Karpas-422 (cell line): ENCODE measurements at regions not wholly inside any gene's neighbourhood (a gene's known extent, or its start where the extent isn't known, plus 50 kb on each side); places are given as distances from the start of the nearest gene placed in this dataset.
A peak's percentile ranks its signal among the peaks of the same experiment; 100 is the strongest.

Experiments used
- DNase-seq: peaks from one replicate; pipeline ENCODE4 v3.0.0-alpha.2; 2015
- H2AFZ ChIP-seq: fragments of 200-600 bp; sonication (generic); 2 replicates; pipeline ENCODE4 v1.6.1; 2014; ENCODE audit warnings: antibody characterized with exemption, low read length, mixed read lengths
- H3K27ac ChIP-seq: fragments of 200-600 bp; sonication (generic); 2 replicates; pipeline ENCODE4 v1.5.1; 2014; ENCODE audit warnings: mild to moderate bottlenecking, low read length, moderate library complexity
- H3K27me3 ChIP-seq: fragments of 200-600 bp; sonication (generic); 2 replicates; pipeline ENCODE4 v1.6.1; 2014; ENCODE audit warnings: low read length, mixed read lengths
- H3K36me3 ChIP-seq: fragments of 200-600 bp; sonication (generic); 2 replicates; pipeline ENCODE4 v1.6.1; 2014; ENCODE audit warnings: low read length, mixed read lengths; ENCODE audit not compliant: insufficient read depth
- H3K4me1 ChIP-seq: fragments of 200-600 bp; sonication (generic); 2 replicates; pipeline ENCODE4 v1.6.1; 2014; ENCODE audit warnings: mild to moderate bottlenecking, low read length, mixed read lengths
- H3K4me2 ChIP-seq: fragments of 200-600 bp; sonication (generic); 2 replicates; pipeline ENCODE4 v1.6.1; 2014; ENCODE audit warnings: low read length, low read depth, mild to moderate bottlenecking; ENCODE audit not compliant: poor library complexity, severe bottlenecking
- H3K4me3 ChIP-seq: fragments of 200-600 bp; sonication (generic); 2 replicates; pipeline ENCODE4 v1.5.1; 2014; ENCODE audit warnings: mild to moderate bottlenecking, antibody characterized with exemption, low read length, mixed read lengths
- H3K79me2 ChIP-seq: fragments of 200-600 bp; sonication (generic); 2 replicates; pipeline ENCODE4 v1.6.1; 2014; ENCODE audit warnings: mild to moderate bottlenecking, low read length, mixed read lengths
- H3K9ac ChIP-seq: fragments of 200-600 bp; sonication (generic); 2 replicates; pipeline ENCODE4 v1.6.0; 2014; ENCODE audit warnings: low read length
- H3K9me2 ChIP-seq: fragments of 200-600 bp; sonication (generic), shearing (Covaris generic); replicated peaks from 2 replicates; pipeline ENCODE4 v1.6.0; 2014; ENCODE audit warnings: mild to moderate bottlenecking, low read length, moderate library complexity; ENCODE audit not compliant: insufficient read depth
- H3K9me3 ChIP-seq: fragments of 300-700, 200-600 bp; sonication (generic); 2 replicates; pipeline ENCODE4 v1.6.1; 2014; ENCODE audit warnings: low read length, mixed read lengths
- H4K20me1 ChIP-seq: fragments of 200-600 bp; sonication (generic); 2 replicates; pipeline ENCODE4 v1.6.1; 2014; ENCODE audit warnings: mild to moderate bottlenecking, antibody characterized with exemption, low read length, low read depth; ENCODE audit not compliant: insufficient read depth

- H3K79me2 ChIP-seq: no peaks in the 10 kb centered on the region
- no peak overlapping the region for H2AFZ ChIP-seq
- H3K9me2 ChIP-seq: no peaks in the 10 kb centered on the region
- no peak overlapping the region for H3K4me2 ChIP-seq
- no peaks in the 10 kb centered on the region for H3K9me3 ChIP-seq
- H3K4me3 ChIP-seq: no peak overlapping the region
- no peak overlapping the region for H3K27ac ChIP-seq
- no peaks in the 10 kb centered on the region for H3K27me3 ChIP-seq
- no peak for DNase-seq
- H3K36me3 ChIP-seq: no peaks in the 10 kb centered on the region
- H3K9ac ChIP-seq: no peak overlapping the region
- peaks cover 11% of the 10 kb centered on the region for H3K4me1 ChIP-seq
- no peaks in the 10 kb centered on the region for H4K20me1 ChIP-seq
Observed at GRCh38 chr20:23205611-23206041, 119.5 kb upstream of the CD93 start.

- Histone ChIP-seq H4K20me1 (no peaks in the 10 kb centered on the region), H3K36me3 (no peaks in the 10 kb centered on the region), H3K9ac (no peak overlapping the region), H3K79me2 (no peaks in the 10 kb centered on the region), H2AFZ (no peak overlapping the region), H3K27me3 (no peaks in the 10 kb centered on the region), H3K27ac (no peak overlapping the region), H3K9me2 (no peaks in the 10 kb centered on the region), H3K4me3 (no peak overlapping the region), H3K4me2 (no peak overlapping the region), H3K4me1 (peaks cover 15% of the 10 kb centered on the region), H3K9me3 (no peaks in the 10 kb centered on the region)
- no peak for DNase-seq
Observed at GRCh38 chr20:23205211-23205610, 119.1 kb upstream of the CD93 start.

GRCh38 chr20:23203951-23204730 lies 118.0 kb upstream of the CD93 start:
- peaks cover 20% of the 10 kb centered on the region for H3K4me1 ChIP-seq
- H3K4me3 ChIP-seq: no peak overlapping the region
- H3K27me3 ChIP-seq: no peaks in the 10 kb centered on the region
- H3K27ac ChIP-seq: no peak overlapping the region
- no peaks in the 10 kb centered on the region for H3K9me3 ChIP-seq
- no peaks in the 10 kb centered on the region for H3K79me2 ChIP-seq
- H3K4me2 ChIP-seq: no peak overlapping the region
- H3K9ac ChIP-seq: no peak overlapping the region
- H4K20me1 ChIP-seq: no peaks in the 10 kb centered on the region
- H3K36me3 ChIP-seq: no peaks in the 10 kb centered on the region
- no peak for DNase-seq
- no peak overlapping the region for H2AFZ ChIP-seq
- no peaks in the 10 kb centered on the region for H3K9me2 ChIP-seq

DNA sequence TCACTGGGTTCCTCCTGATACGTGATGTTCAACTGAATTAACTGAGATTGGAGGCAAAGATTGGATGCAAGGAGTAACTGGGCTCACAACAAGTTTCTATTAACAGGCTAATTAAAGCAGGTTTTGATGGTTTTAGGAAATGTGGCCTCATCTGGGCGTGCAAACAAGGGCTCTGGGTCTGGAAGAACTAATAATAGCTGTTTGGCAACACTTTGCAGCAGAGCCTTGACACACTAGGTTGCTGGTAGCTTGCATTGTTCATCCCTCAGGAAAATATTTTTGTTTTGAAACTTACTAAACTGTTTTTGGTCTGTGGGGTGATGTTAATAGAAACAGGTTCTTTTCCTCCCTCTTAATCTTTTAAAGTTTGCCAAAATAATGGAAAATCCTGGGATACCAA lies 117.2 kb upstream of the CD93 start:
- Histone ChIP-seq H3K27me3 (no peaks in the 10 kb centered on the region), H2AFZ (no peak overlapping the region), H3K9me2 (no peaks in the 10 kb centered on the region), H3K4me1 (peaks cover 22% of the 10 kb centered on the region), H4K20me1 (no peaks in the 10 kb centered on the region), H3K36me3 (no peaks in the 10 kb centered on the region), H3K27ac (no peak overlapping the region), H3K4me2 (no peak overlapping the region), H3K9me3 (no peaks in the 10 kb centered on the region), H3K9ac (no peak overlapping the region), H3K79me2 (no peaks in the 10 kb centered on the region), H3K4me3 (no peak overlapping the region)
- DNase-seq: no peak

GRCh38 chr20:23201658-23202057 lies 115.5 kb upstream of the CD93 start:
- H3K9me2 ChIP-seq: no peaks in the 10 kb centered on the region
- peaks cover 16% of the 10 kb centered on the region for H3K4me1 ChIP-seq
- no peak overlapping the region for H2AFZ ChIP-seq
- H3K27ac ChIP-seq: no peak overlapping the region
- no peak overlapping the region for H3K4me2 ChIP-seq
- H3K27me3 ChIP-seq: no peaks in the 10 kb centered on the region
- H3K79me2 ChIP-seq: no peaks in the 10 kb centered on the region
- no peak for DNase-seq
- no peaks in the 10 kb centered on the region for H4K20me1 ChIP-seq
- no peaks in the 10 kb centered on the region for H3K36me3 ChIP-seq
- H3K9ac ChIP-seq: no peak overlapping the region
- no peaks in the 10 kb centered on the region for H3K9me3 ChIP-seq
- no peak overlapping the region for H3K4me3 ChIP-seq

DNA sequence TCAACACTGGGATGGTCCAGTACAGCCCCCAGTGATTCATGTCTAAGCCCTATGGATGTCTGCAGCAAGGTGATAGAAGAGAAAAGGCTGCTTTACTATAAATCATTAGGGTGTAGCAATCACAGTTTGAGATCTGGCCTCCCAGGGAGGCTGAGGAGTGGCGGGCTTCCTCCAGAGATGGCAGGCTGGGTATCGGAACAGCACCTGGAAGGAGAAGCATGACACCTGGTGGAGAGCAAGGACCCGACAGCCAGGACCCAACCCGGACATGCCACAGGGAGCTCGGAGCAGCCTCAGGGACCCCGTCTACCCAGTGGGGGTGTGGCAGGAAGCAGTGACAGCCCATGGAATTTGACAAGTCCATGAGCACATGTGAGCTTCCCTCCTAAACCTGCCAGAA lies 114.8 kb upstream of the CD93 start:
- Histone ChIP-seq H3K4me1 (peaks cover 19% of the 10 kb centered on the region), H4K20me1 (no peaks in the 10 kb centered on the region), H3K27me3 (no peaks in the 10 kb centered on the region), H3K36me3 (no peaks in the 10 kb centered on the region), H3K9me3 (no peaks in the 10 kb centered on the region), H3K4me3 (no peak overlapping the region), H2AFZ (no peak overlapping the region), H3K9ac (no peak overlapping the region), H3K9me2 (no peaks in the 10 kb centered on the region), H3K79me2 (no peaks in the 10 kb centered on the region), H3K4me2 (no peak overlapping the region), H3K27ac (no peak overlapping the region)
- peak; percentile 56 for DNase-seq

DNA sequence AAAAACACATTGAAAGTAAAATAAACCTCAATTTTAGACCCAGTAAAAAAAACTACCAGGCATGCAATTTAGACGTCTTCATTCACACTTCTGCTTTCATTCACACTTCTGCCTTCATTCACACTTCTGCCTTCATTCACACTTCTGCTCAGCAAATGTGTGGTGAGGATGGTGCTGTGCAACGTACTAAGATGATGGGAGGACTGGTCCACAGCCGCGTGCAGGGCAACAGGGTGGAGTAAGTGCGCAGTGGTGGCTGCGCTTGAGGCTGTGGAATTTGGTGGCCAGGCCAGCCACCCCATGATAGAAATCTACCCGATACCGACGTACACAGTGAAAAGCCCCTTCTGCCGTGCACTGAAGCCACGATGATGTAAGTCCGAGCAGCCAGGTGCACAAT lies 114.3 kb upstream of the CD93 start:
- Histone ChIP-seq H4K20me1 (no peaks in the 10 kb centered on the region), H3K27me3 (no peaks in the 10 kb centered on the region), H3K4me3 (no peak overlapping the region), H2AFZ (no peak overlapping the region), H3K27ac (no peak overlapping the region), H3K4me2 (no peak overlapping the region), H3K9me3 (no peaks in the 10 kb centered on the region), H3K4me1 (peaks cover 24% of the 10 kb centered on the region), H3K9me2 (no peaks in the 10 kb centered on the region), H3K79me2 (no peaks in the 10 kb centered on the region), H3K36me3 (no peaks in the 10 kb centered on the region), H3K9ac (no peak overlapping the region)
- DNase-seq: peak; percentile 55

GRCh38 chr20:23199356-23199755 lies 113.2 kb upstream of the CD93 start:
- no peak for DNase-seq
- Histone ChIP-seq H3K27ac (no peak overlapping the region), H3K4me1 (peaks cover 35% of the 10 kb centered on the region), H3K9ac (no peak overlapping the region), H3K79me2 (no peaks in the 10 kb centered on the region), H3K4me3 (no peak overlapping the region), H3K36me3 (no peaks in the 10 kb centered on the region), H4K20me1 (no peaks in the 10 kb centered on the region), H3K4me2 (no peak overlapping the region), H3K9me3 (no peaks in the 10 kb centered on the region), H3K27me3 (no peaks in the 10 kb centered on the region), H2AFZ (no peak overlapping the region), H3K9me2 (no peaks in the 10 kb centered on the region)
